ENCODE measurements at regions not wholly inside any gene's neighbourhood (a gene's known extent, or its start where the extent isn't known, plus 50 kb on each side); places are given as distances from the start of the nearest gene placed in this dataset.
"Not testable (repeated sequence)": the region's sequence is repeated elsewhere in the genome, so short reads cannot be mapped to it uniquely, and the experiment has no call there.

GRCh38 chr15:77851691-77852090 is 219.0 kb upstream of the LINGO1 start:
- H3K4me3 ChIP-seq, result no peak overlapping the region
- H3K27ac ChIP-seq, result no peak overlapping the region

DNA sequence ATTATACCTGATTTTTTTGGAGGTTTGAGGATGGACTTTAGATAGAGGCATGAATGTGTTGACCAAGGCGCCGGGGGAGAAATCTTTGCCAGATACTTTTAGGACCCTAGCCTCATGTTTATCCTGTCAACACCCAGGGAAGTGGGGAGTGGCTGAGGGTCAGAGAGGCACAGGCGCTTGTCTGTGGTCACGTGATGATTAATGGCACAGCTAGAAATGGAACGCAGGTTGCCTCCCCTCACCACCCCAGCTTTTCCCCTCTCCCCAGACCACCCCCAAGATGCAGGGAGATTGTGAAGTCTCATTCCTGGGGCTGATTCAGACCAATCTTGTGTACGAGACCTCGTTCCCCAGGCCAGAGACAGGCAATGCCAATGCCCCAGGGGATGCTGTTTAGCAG is 218.4 kb upstream of the LINGO1 start:
- no peak overlapping the region for H3K4me3 ChIP-seq
- no peak overlapping the region for H3K27ac ChIP-seq

GRCh38 chr15:77846986-77847385 is 214.3 kb upstream of the LINGO1 start:
- Histone ChIP-seq H3K27ac (no peak overlapping the region), H3K4me3 (no peak overlapping the region)

DNA sequence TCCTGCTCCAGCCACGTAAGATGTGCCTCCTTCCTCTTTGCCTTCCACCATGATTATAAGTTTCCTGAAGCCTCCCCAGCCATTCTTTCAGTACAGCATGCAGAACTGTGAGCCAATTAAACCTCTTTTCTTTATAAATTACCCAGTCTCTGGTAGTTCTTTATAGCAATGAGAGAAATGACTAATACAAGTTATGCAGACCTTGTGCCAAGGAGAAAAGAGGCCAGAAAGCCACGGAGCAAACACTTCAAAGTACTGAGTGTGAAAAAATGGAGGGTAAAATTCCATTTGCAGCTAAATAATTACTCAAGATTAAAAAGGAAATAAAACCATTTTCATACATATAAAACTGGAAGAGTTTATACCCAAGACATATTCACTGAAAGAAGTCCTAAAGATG is 213.6 kb upstream of the LINGO1 start:
- no peak overlapping the region for H3K4me3 ChIP-seq

GRCh38 chr15:77844798-77845446 is 212.2 kb upstream of the LINGO1 start:
- H3K27ac ChIP-seq, result no peak overlapping the region
- H3K4me3 ChIP-seq, result no peak overlapping the region

More for the DNA sequence above, 213.6 kb upstream of the LINGO1 start:
- H3K27ac ChIP-seq, result no peak overlapping the region

- no peak overlapping the region for H3K4me3 ChIP-seq
- no peak overlapping the region for H3K27ac ChIP-seq
Measured at GRCh38 chr15:77843546-77843945, 210.8 kb upstream of the LINGO1 start.

GRCh38 chr15:77840991-77841775 is 208.5 kb upstream of the LINGO1 start:
- Histone ChIP-seq H3K4me3 (no peak overlapping the region), H3K27ac (no peak overlapping the region)

- Histone ChIP-seq H3K27ac (no peak overlapping the region), H3K4me3 (no peak overlapping the region)
Measured at GRCh38 chr15:77839970-77840905, 207.5 kb upstream of the LINGO1 start.

- Histone ChIP-seq H3K4me3 (no peak overlapping the region), H3K27ac (no peak overlapping the region)
Measured at GRCh38 chr15:77839456-77839855, 206.7 kb upstream of the LINGO1 start.

DNA sequence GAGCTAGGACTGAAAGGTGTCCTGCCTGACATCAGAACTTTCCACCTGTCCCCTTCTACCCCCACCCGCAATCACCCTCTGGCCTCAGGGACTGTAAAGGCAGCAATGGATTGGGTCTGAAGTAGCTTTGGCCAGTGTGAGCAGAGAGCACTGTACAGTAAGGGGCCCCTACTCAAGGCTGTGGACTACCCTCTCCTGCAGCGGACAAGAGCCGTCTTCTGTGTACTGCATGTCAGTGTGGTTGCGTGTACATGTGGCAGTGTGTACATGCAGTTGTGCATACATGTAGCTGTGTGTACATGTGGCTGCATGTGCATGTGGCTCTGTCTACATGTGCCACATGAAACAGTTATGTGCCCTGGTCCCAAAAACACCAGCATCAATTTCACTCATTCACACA is 205.9 kb upstream of the LINGO1 start:
- Histone ChIP-seq H3K27ac (no peak overlapping the region), H3K4me3 (no peak overlapping the region)

GRCh38 chr15:77838061-77838460 is 205.3 kb upstream of the LINGO1 start:
- Histone ChIP-seq H3K27ac (no peak overlapping the region), H3K4me3 (no peak overlapping the region)

DNA sequence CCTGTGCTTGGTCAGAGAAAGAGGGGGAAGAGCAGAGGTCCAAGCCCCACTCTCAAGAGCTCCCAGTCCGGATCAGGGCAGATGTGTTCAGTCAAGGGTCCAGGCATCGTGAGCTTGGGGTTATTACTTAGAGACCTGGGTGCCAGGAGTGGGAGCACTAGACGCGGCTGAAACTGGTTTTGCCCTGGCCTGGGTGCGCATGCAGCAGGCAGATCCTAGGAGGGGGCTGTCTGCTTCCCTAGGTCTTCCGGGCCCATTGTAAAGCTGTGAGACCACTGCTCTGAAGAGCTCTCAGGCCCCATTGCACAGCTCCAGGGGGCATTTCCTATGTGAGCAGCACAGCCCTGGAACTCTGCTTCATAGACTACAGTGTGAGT is 204.9 kb upstream of the LINGO1 start:
- Histone ChIP-seq H3K27ac (no peak overlapping the region), H3K4me3 (no peak overlapping the region)

- no peak overlapping the region for H3K4me3 ChIP-seq
- H3K27ac ChIP-seq, result no peak overlapping the region
Measured at GRCh38 chr15:77836906-77837648, 204.4 kb upstream of the LINGO1 start.

GRCh38 chr15:77836121-77836692 is 203.5 kb upstream of the LINGO1 start:
- no peak overlapping the region for H3K4me3 ChIP-seq
- no peak overlapping the region for H3K27ac ChIP-seq

DNA sequence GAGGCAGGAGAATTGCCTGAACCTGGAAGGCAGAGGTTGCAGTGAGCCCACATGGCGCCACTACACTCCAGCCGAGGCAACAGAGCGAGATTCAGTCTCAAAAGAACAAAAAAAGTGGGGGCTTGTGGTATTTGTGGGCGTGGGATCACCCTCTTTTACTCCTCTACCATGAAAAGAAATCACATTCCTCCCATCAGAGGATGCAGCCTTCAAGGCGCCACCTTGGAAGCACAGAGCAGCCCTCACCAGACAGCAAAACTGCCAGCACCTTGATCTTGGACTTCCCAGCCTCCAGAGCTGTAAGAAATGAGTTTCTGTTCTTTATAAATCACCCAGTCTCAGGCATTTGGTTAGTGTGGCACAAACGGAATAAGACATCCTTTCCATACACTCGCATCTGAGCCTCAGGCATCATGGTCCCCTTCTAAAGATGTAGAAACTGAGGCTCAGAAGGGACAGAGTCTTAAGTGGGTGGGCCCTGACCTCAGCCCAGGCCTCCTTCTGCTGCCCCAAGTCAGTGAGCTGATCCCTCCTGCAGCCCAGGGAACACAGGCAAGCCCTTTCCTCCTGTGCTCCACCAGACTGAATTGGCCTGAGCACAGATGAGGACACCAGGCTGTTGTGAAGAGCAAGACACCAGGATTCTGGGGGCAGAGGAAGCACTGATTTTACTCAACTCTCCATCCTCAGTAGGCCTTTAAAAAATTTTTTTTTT is 201.7 kb upstream of the LINGO1 start:
- Histone ChIP-seq H3K4me3 (no peak overlapping the region), H3K27ac (no peak overlapping the region)

- no peak overlapping the region for H3K27ac ChIP-seq
Measured at GRCh38 chr15:77832874-77833273, 200.2 kb upstream of the LINGO1 start.

GRCh38 chr15:77831986-77832385 is 199.3 kb upstream of the LINGO1 start:
- Histone ChIP-seq H3K4me3 (no peak overlapping the region), H3K27ac (no peak overlapping the region)

More at GRCh38 chr15:77832874-77833273, 200.2 kb upstream of the LINGO1 start:
- no peak overlapping the region for H3K4me3 ChIP-seq

- H3K4me3 ChIP-seq, result no peak overlapping the region
- no peak overlapping the region for H3K27ac ChIP-seq
Measured at GRCh38 chr15:77830051-77830468, 197.3 kb upstream of the LINGO1 start.

GRCh38 chr15:77829331-77829730 is 196.6 kb upstream of the LINGO1 start:
- H3K4me3 ChIP-seq, H3K27ac ChIP-seq: not testable (repeated sequence)
